Neuronal stem cell (in vitro differentiated cells): ENCODE measurements at regions not wholly inside any gene's neighbourhood (a gene's known extent, or its start where the extent isn't known, plus 50 kb on each side); places are given as distances from the start of the nearest gene placed in this dataset.
A peak's percentile ranks its signal among the peaks of the same experiment; 100 is the strongest.

Experiments used
- DNase-seq: peaks from one replicate; pipeline ENCODE4 v3.0.0-alpha.2; 2013; ENCODE audit warnings: low spot score
- H2AFZ ChIP-seq: one replicate; pipeline ENCODE4 v1.6.1; 2013; ENCODE audit warnings: mild to moderate bottlenecking, low read length, inconsistent platforms
- H2AK5ac ChIP-seq: 2 replicates; pipeline ENCODE4 v1.6.1; 2013; ENCODE audit warnings: low read depth, mild to moderate bottlenecking, inconsistent platforms, low read length, moderate library complexity, mixed read lengths
- H2BK120ac ChIP-seq: 2 replicates; pipeline ENCODE4 v1.6.1; 2013; ENCODE audit warnings: low read depth, mild to moderate bottlenecking, inconsistent platforms, low read length, moderate library complexity, mixed read lengths
- H2BK12ac ChIP-seq: one replicate; pipeline ENCODE4 v1.6.1; 2013; ENCODE audit warnings: low read length, inconsistent platforms
- H2BK15ac ChIP-seq: 2 replicates; pipeline ENCODE4 v1.6.1; 2013; ENCODE audit warnings: mild to moderate bottlenecking, low read length, inconsistent platforms, mixed read lengths
- H2BK5ac ChIP-seq: one replicate; pipeline ENCODE4 v1.6.1; 2013; ENCODE audit warnings: inconsistent platforms, mild to moderate bottlenecking, low read length, moderate library complexity
- H3K14ac ChIP-seq: one replicate; pipeline ENCODE4 v1.6.1; 2013; ENCODE audit warnings: low read length, inconsistent platforms
- H3K18ac ChIP-seq: 2 replicates; pipeline ENCODE4 v1.6.1; 2013; ENCODE audit warnings: low read length, inconsistent platforms
- H3K23ac ChIP-seq: 2 replicates; pipeline ENCODE4 v1.6.1; 2013; ENCODE audit warnings: low read depth, mild to moderate bottlenecking, mixed read lengths, low read length, inconsistent platforms; ENCODE audit not compliant: poor library complexity
- H3K27ac ChIP-seq: replicated peaks from 3 replicates; pipeline ENCODE4 v1.5.1; 2013; ENCODE audit warnings: low read length, inconsistent platforms
- H3K27me3 ChIP-seq, 3 experiments: 2 replicates each; pipeline ENCODE4 v1.6.1; 2013; ENCODE audit warnings: low read length in 3 of 3, mild to moderate bottlenecking in 2 of 3, inconsistent platforms in 1 of 3, low read depth in 1 of 3, mixed read lengths in 1 of 3, moderate library complexity in 1 of 3; ENCODE audit not compliant: control insufficient read depth in 3 of 3, insufficient read depth in 3 of 3
- H3K36me3 ChIP-seq, 2 donors: replicated peaks in 1 of 2; 2 replicates each; pipeline ENCODE4 v1.6.1; 2013; ENCODE audit warnings: low read length in 2 of 2; ENCODE audit not compliant: control insufficient read depth in 2 of 2, insufficient read depth in 2 of 2
- H3K4ac ChIP-seq: 2 replicates; pipeline ENCODE4 v1.6.1; 2013; ENCODE audit warnings: inconsistent platforms, mild to moderate bottlenecking, low read length, moderate library complexity
- H3K4me1 ChIP-seq, 2 donors: 1 replicate in 1 of 2; 2 replicates in 1 of 2; pipeline ENCODE4 v1.6.1; 2013; ENCODE audit warnings: low read length in 2 of 2, low read depth in 1 of 2; ENCODE audit not compliant: control insufficient read depth in 2 of 2, insufficient read depth in 1 of 2
- H3K4me2 ChIP-seq: one replicate; pipeline ENCODE4 v1.6.1; 2013; ENCODE audit warnings: mild to moderate bottlenecking, low read length, inconsistent platforms; ENCODE audit not compliant: insufficient read depth, poor library complexity, severe bottlenecking
- H3K4me3 ChIP-seq, 2 donors: 2 replicates each; pipeline ENCODE4 v1.5.1; 2013; ENCODE audit warnings: low read length in 2 of 2, mild to moderate bottlenecking in 2 of 2, inconsistent platforms in 1 of 2, moderate library complexity in 1 of 2
- H3K79me1 ChIP-seq: one replicate; pipeline ENCODE4 v1.6.1; 2013; ENCODE audit warnings: low read depth, mild to moderate bottlenecking, inconsistent platforms, low read length, moderate library complexity
- H3K9ac ChIP-seq: one replicate; pipeline ENCODE4 v1.6.1; 2013; ENCODE audit warnings: mild to moderate bottlenecking, low read depth, low read length, inconsistent platforms; ENCODE audit not compliant: poor library complexity
- H3K9me3 ChIP-seq, 2 donors: replicated peaks in 1 of 2; 2 replicates each; pipeline versions ENCODE3 to v1.6.1; 2013; ENCODE audit warnings: low read length in 2 of 2, mild to moderate bottlenecking in 2 of 2, inconsistent platforms in 1 of 2, low read depth in 1 of 2, mixed read lengths in 1 of 2, moderate library complexity in 1 of 2; ENCODE audit not compliant: control insufficient read depth in 2 of 2, insufficient read depth in 1 of 2
- H4K8ac ChIP-seq: one replicate; pipeline ENCODE4 v1.6.1; 2013; ENCODE audit warnings: low read depth, mild to moderate bottlenecking, inconsistent platforms, low read length, moderate library complexity
- H4K91ac ChIP-seq: one replicate; pipeline ENCODE4 v1.6.1; 2013; ENCODE audit warnings: low read length, low read depth, mild to moderate bottlenecking, inconsistent platforms; ENCODE audit not compliant: poor library complexity
- WGBS, 2 donors: extraction: QIAGEN DNeasy Blood & Tissue Kit; methylation state at CpG; one replicate each; pipeline ENCODE4 v1.1.7; 2013; ENCODE audit warnings: missing lambda C conversion rate in 2 of 2, mixed read lengths in 1 of 2; ENCODE audit not compliant: insufficient read length in 2 of 2, insufficient replicate concordance in 1 of 2; ENCODE audit errors: extremely low coverage in 2 of 2; 5-methylcytosine and 5-hydroxymethylcytosine counted together

GRCh38 chr6:93524671-93525451, 105.5 kb upstream of the EPHA7 start:
- no peak overlapping the region for H3K4me3 ChIP-seq
- H3K4ac ChIP-seq: no peak overlapping the region
- DNase-seq: no peak
- no peak overlapping the region for H3K18ac ChIP-seq
- no peaks in the 10 kb centered on the region for H3K4me1 ChIP-seq
- no peaks in the 10 kb centered on the region for H3K36me3 ChIP-seq
- no peaks in the 10 kb centered on the region for H3K79me1 ChIP-seq
- H2BK5ac ChIP-seq: no peak overlapping the region
- H2AFZ ChIP-seq: no peak overlapping the region
- H3K27me3 ChIP-seq: no peaks in the 10 kb centered on the region
- no peak overlapping the region for H2AK5ac ChIP-seq
- H3K4me2 ChIP-seq: no peak overlapping the region
- no peak overlapping the region for H3K9ac ChIP-seq
- H2BK15ac ChIP-seq: no peak overlapping the region
- no peak overlapping the region for H2BK12ac ChIP-seq
- H3K9me3 ChIP-seq: no peaks in the 10 kb centered on the region
- H4K91ac ChIP-seq: no peak overlapping the region
- H3K23ac ChIP-seq: no peak overlapping the region
- H3K14ac ChIP-seq: no peak overlapping the region
- no peak overlapping the region for H3K27ac ChIP-seq
- no peak overlapping the region for H4K8ac ChIP-seq
- no peak overlapping the region for H2BK120ac ChIP-seq
- WGBS, 2 donors: no CpG with 5 or more reads among the region's 6 CpGs

GRCh38 chr6:93523365-93523764, 104.0 kb upstream of the EPHA7 start:
- H3K9me3 ChIP-seq: no peaks in the 10 kb centered on the region
- H3K36me3 ChIP-seq: no peaks in the 10 kb centered on the region
- no peaks in the 10 kb centered on the region for H3K27me3 ChIP-seq
- H2BK5ac ChIP-seq: no peak overlapping the region
- H2BK12ac ChIP-seq: no peak overlapping the region
- H3K18ac ChIP-seq: no peak overlapping the region
- H2BK15ac ChIP-seq: no peak overlapping the region
- H3K14ac ChIP-seq: no peak overlapping the region
- H2AFZ ChIP-seq: no peak overlapping the region
- H3K4me2 ChIP-seq: no peak overlapping the region
- H3K79me1 ChIP-seq: no peaks in the 10 kb centered on the region
- no peak overlapping the region for H3K23ac ChIP-seq
- no peak overlapping the region for H2AK5ac ChIP-seq
- H4K8ac ChIP-seq: no peak overlapping the region
- no peak overlapping the region for H3K4ac ChIP-seq
- no peak overlapping the region for H3K4me3 ChIP-seq
- no peak for DNase-seq
- no peak overlapping the region for H3K27ac ChIP-seq
- no CpG with 5 or more reads among the region's 1 CpG for WGBS, 2 donors
- H3K4me1 ChIP-seq: no peaks in the 10 kb centered on the region
- H3K9ac ChIP-seq: no peak overlapping the region
- H2BK120ac ChIP-seq: no peak overlapping the region
- H4K91ac ChIP-seq: no peak overlapping the region

DNA sequence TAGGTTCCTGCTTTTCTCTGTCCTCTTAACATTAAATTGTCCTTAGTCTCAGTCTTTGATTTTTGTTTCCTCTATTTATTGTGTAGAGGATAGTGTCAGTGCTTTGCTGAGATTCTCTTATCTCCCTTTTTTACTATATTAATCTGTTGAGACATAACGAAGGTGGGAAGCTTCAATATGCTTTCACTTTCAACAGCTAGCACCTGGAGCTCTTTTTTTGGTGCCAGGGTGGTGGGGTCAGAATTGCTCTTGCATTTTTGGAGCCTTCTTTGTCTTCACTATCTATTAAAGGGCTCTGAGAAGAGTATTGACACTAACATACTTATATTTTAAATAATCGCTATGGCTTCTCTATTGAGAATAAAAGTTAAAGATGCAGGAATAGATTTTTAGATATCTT, 97.1 kb upstream of the EPHA7 start:
- Histone ChIP-seq H3K4me3 (no peak overlapping the region), H2BK5ac (no peak overlapping the region), H3K79me1 (no peaks in the 10 kb centered on the region), H3K14ac (no peak overlapping the region), H3K36me3 (no peaks in the 10 kb centered on the region), H3K27me3 (no peaks in the 10 kb centered on the region), H3K18ac (no peak overlapping the region), H3K27ac (no peak overlapping the region), H2AFZ (no peak overlapping the region), H2BK12ac (no peak overlapping the region), H3K4me2 (no peak overlapping the region), H2BK120ac (no peak overlapping the region), H3K4me1 (no peaks in the 10 kb centered on the region), H2BK15ac (no peak overlapping the region), H3K9me3 (no peaks in the 10 kb centered on the region), H2AK5ac (no peak overlapping the region), H4K8ac (no peak overlapping the region), H4K91ac (no peak overlapping the region), H3K9ac (no peak overlapping the region), H3K23ac (no peak overlapping the region), H3K4ac (no peak overlapping the region)
- DNase-seq: no peak
- WGBS, 2 donors: no CpG with 5 or more reads among the region's 2 CpGs

GRCh38 chr6:93515736-93516135, 96.4 kb upstream of the EPHA7 start:
- Histone ChIP-seq H2AK5ac (no peak overlapping the region), H3K36me3 (no peaks in the 10 kb centered on the region), H3K9ac (no peak overlapping the region), H3K4me2 (no peak overlapping the region), H3K27ac (no peak overlapping the region), H3K4me3 (no peak overlapping the region), H3K79me1 (no peaks in the 10 kb centered on the region), H3K18ac (no peak overlapping the region), H2BK12ac (no peak overlapping the region), H3K14ac (no peak overlapping the region), H2BK5ac (no peak overlapping the region), H2BK15ac (no peak overlapping the region), H3K4ac (no peak overlapping the region), H4K91ac (no peak overlapping the region), H3K4me1 (no peaks in the 10 kb centered on the region), H3K9me3 (no peaks in the 10 kb centered on the region), H3K23ac (no peak overlapping the region), H3K27me3 (no peaks in the 10 kb centered on the region), H2AFZ (peak overlapping the region; percentile 3), H4K8ac (no peak overlapping the region), H2BK120ac (no peak overlapping the region)
- no peak for DNase-seq
- WGBS, 2 donors: no CpG with 5 or more reads among the region's 2 CpGs
